Stimulated activated naive CD8-positive, alpha-beta T cell treated with anti-CD3 and anti-CD28 coated beads, Interleukin-15, amount 100 ng/mL, for 72 hours (primary cell): ENCODE measurements at regions not wholly inside any gene's neighbourhood (a gene's known extent, or its start where the extent isn't known, plus 50 kb on each side); places are given as distances from the start of the nearest gene placed in this dataset.

Experiments
- ATAC-seq: fragments of 150-1000 bp; cut with Tn5 transposase; 2 replicates; pipeline ENCODE4 v1.10.0; 2021; ENCODE audit warnings: mild to moderate bottlenecking, moderate library complexity
- DNase-seq, 2 donors: peaks; one replicate each; pipeline ENCODE4 v3.0.0; 2021 to 2022
- H3K27ac Mint-ChIP-seq, 2 donors: one replicate each; pipeline ENCODE4 v1.8.0; 2022; ENCODE audit warnings: mild to moderate bottlenecking in 2 of 2, mixed read lengths in 2 of 2, moderate library complexity in 2 of 2
- H3K27me3 Mint-ChIP-seq: one replicate; pipeline ENCODE4 v1.8.0; 2022; ENCODE audit warnings: mixed read lengths
- H3K4me1 Mint-ChIP-seq: one replicate; pipeline ENCODE4 v1.8.0; 2022; ENCODE audit warnings: mild to moderate bottlenecking, mixed read lengths
- H3K4me3 Mint-ChIP-seq, 2 donors: one replicate each; pipeline ENCODE4 v1.8.0; 2022; ENCODE audit warnings: mild to moderate bottlenecking in 2 of 2, mixed read lengths in 2 of 2, moderate library complexity in 1 of 2
- H3K9me3 Mint-ChIP-seq, 2 donors: one replicate each; pipeline ENCODE4 v1.8.0; 2022; ENCODE audit warnings: mixed read lengths in 2 of 2

DNA sequence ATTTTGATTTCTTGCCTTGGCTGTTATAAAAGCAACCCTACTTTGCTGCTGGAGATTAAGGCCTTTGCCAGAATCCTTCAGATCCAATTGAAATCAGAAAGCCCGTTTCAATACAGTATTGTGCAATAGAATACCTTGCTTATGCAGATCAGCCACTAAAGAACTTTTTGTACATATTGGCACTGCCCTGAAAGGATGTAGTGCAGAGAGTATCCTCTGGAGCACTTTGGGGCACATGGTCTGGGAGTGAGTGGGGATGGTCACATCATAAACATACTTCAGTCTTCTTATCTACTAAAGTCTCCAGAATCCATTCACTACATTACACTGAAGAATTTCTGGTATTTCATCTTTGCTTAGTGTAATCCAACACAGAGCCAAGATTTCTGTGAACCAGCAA is 189.0 kb downstream of the CENPF start:
- DNase-seq (no peak), ATAC-seq (no peak)
- Mint-ChIP-seq H3K4me1 (no peaks in the 10 kb centered on the region), H3K9me3 (no peaks in the 10 kb centered on the region), H3K27ac (no peak overlapping the region), H3K4me3 (no peak overlapping the region), H3K27me3 (no peaks in the 10 kb centered on the region)

- no peak for ATAC-seq
- no peaks in the 10 kb centered on the region for H3K27me3 Mint-ChIP-seq
- no peak for DNase-seq
- H3K4me3 Mint-ChIP-seq = no peak overlapping the region
- H3K9me3 Mint-ChIP-seq = no peaks in the 10 kb centered on the region
- H3K4me1 Mint-ChIP-seq = no peaks in the 10 kb centered on the region
- H3K27ac Mint-ChIP-seq = no peak overlapping the region
These were observed 189.7 kb downstream of the CENPF start for GRCh38 chr1:214792527-214793186.

DNA sequence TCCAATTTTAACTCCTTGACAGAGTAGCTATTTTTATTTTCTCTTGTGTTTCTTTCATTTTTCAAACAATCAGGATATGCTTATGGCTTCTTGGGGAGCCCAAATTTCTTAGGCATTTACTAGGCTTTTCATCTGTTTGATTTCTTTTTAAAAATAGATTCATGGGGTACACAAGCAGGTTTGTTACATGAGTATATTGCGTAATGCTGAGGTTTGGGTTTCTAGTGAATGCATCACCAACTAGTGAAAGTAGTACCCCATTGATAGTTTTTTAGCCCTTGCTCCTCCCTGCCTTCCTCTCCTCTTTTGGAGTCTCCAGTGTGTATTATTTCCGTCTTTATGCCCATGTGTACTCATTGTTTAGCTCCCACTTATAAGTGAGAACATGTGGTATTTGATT is 190.7 kb downstream of the CENPF start:
- ATAC-seq (no peak), DNase-seq (no peak)
- no peaks in the 10 kb centered on the region for H3K9me3 Mint-ChIP-seq
- H3K27ac Mint-ChIP-seq = no peak overlapping the region
- H3K27me3 Mint-ChIP-seq = peaks cover 3% of the 10 kb centered on the region
- H3K4me3 Mint-ChIP-seq = no peak overlapping the region
- no peaks in the 10 kb centered on the region for H3K4me1 Mint-ChIP-seq

- no peak for ATAC-seq
- no peak for DNase-seq
- Mint-ChIP-seq H3K4me1 (no peaks in the 10 kb centered on the region), H3K27ac (no peak overlapping the region), H3K4me3 (no peak overlapping the region), H3K9me3 (peaks cover 4 to 7% of the 10 kb centered on the region in 2 donors), H3K27me3 (peaks cover 7% of the 10 kb centered on the region)
These were observed 198.2 kb downstream of the CENPF start for GRCh38 chr1:214801191-214801590.

DNA sequence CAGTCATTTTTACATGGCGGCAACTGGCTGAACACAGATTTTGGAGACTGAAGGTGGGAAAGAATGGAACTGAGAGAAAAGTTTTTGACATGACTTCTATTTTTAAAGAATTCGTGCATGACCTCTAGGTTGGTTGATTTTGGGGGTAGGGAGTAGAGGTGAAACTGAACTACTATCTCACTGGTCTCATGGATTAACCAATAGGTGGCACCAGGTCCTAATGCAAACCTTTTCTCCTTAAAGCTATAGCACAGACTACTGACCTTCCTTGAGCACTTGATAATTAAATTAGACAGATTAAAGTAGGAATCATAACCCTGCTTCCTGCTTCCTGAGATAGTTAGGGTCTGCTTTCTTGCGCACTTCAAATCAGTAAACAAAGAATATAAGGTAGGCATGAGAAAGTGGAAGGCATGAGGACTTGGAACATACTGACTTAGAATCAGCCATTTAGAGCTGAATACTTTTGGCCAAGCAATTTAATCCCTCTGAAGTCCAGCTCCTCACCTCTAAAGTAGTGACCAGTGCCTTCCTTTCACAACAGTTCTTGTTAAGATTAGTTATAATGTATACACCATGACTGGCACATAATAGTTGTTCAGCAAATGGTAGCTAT is 206.0 kb downstream of the CENPF start:
- Mint-ChIP-seq H3K27ac (no peak overlapping the region), H3K27me3 (no peaks in the 10 kb centered on the region), H3K4me1 (no peaks in the 10 kb centered on the region), H3K9me3 (peaks cover 14 to 20% of the 10 kb centered on the region in 2 donors), H3K4me3 (no peak overlapping the region)
- no peak for ATAC-seq
- DNase-seq = no peak

GRCh38 chr1:214816603-214817002 is 213.6 kb downstream of the CENPF start:
- Mint-ChIP-seq H3K4me3 (no peak overlapping the region), H3K9me3 (no peaks in the 10 kb centered on the region), H3K27me3 (no peaks in the 10 kb centered on the region), H3K4me1 (no peaks in the 10 kb centered on the region), H3K27ac (no peak overlapping the region)
- no peak for ATAC-seq
- DNase-seq = no peak

DNA sequence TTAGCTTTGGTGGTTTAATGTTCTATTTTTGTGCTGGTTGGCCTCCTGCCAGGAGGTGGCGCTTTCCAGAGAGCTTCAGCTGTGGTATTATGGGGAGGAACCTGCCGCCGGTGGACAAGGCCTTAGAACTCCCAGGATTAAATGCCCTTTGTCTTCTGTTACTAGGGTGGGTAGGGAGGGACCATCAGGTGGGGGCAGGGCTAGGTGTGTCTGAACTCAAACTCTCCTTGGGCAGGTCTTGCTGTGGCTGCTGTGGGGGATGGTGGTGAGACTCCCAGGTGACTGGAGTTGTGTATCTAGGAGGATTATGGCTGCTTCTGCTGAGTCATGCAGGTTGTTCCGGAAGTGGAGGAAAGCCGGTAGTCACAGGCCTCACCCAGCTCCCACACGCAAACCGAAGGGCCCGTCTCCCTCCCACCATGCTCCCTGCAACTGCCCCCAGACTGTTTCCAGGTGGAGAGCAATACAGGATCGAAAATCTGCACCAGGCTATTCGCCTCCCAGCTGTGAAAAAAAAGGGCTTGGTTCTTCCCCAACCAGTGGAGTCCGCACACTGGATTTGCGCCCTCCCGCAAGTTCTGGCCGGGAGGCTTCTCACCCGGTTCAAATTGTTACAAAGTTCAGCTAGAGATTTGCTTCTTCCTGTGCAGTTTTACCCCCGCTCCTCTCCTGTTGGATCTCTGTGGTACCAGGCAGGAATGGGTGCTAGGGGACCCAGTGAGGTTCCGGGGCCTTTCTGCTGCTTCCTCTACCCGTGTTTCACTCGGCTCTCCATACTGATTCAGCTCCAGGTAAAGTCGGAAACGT is 220.5 kb downstream of the CENPF start:
- Mint-ChIP-seq H3K9me3 (peaks cover 6 to 19% of the 10 kb centered on the region in 2 donors), H3K27ac (no peak overlapping the region), H3K4me1 (no peaks in the 10 kb centered on the region), H3K4me3 (no peak overlapping the region), H3K27me3 (peaks cover 8% of the 10 kb centered on the region)
- no peak for ATAC-seq
- DNase-seq = no peak

DNA sequence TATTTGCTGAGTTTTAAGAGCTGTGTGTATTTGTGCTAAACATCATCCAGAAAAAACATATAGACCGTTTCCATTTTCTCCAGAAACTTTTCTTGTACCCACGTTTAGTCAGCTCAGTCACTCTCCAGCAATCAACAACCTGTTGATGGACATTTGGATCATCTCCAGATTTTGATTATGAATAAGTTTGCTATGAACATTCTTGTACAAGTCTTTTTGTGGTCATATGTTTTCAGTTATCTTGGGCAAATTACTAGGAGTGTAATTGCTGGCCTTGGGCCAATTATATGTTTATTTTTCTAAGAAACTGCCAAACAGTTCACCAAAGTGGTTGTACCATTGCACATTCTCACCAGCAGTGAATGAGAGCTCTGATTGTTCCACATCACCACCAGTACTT is 221.8 kb downstream of the CENPF start:
- Mint-ChIP-seq H3K4me1 (no peaks in the 10 kb centered on the region), H3K4me3 (no peak overlapping the region), H3K27me3 (peaks cover 8% of the 10 kb centered on the region), H3K9me3 (peaks cover 6 to 21% of the 10 kb centered on the region in 2 donors), H3K27ac (no peak overlapping the region)
- DNase-seq (no peak), ATAC-seq (no peak)

GRCh38 chr1:214826619-214827018 is 223.6 kb downstream of the CENPF start:
- Mint-ChIP-seq H3K4me3 (no peak overlapping the region), H3K9me3 (peaks cover 6 to 21% of the 10 kb centered on the region in 2 donors)

DNA sequence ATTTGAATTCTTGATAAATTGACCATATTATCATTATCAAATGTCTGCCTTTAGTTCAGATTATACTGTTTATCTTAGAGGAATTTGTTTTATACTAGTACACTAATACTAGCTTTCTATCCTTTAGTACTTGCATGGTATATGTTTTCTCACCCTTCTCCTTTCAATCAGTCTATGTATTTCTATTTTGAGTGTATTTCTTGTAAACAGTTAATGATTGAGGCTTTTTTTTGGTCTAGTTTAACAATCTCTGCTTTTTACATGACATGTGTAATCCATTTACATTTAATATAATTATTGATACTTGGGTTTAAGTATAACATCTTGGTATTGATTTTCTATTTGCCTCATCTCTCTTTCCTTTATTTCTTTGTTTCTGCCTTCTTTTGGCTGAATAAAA is 224.9 kb downstream of the CENPF start:
- no peak for DNase-seq
- Mint-ChIP-seq H3K4me1 (no peaks in the 10 kb centered on the region), H3K27ac (no peak overlapping the region), H3K4me3 (no peak overlapping the region), H3K27me3 (peaks cover 8% of the 10 kb centered on the region), H3K9me3 (peaks cover 0 to 21% of the 10 kb centered on the region in 2 donors)
- ATAC-seq = no peak

More at GRCh38 chr1:214826619-214827018, 223.6 kb downstream of the CENPF start:
- no peak for ATAC-seq
- no peaks in the 10 kb centered on the region for H3K4me1 Mint-ChIP-seq
- no peak for DNase-seq
- H3K27me3 Mint-ChIP-seq = peaks cover 8% of the 10 kb centered on the region
- peak overlapping the region in 1 of 2 donors; percentile 72 for H3K27ac Mint-ChIP-seq

DNA sequence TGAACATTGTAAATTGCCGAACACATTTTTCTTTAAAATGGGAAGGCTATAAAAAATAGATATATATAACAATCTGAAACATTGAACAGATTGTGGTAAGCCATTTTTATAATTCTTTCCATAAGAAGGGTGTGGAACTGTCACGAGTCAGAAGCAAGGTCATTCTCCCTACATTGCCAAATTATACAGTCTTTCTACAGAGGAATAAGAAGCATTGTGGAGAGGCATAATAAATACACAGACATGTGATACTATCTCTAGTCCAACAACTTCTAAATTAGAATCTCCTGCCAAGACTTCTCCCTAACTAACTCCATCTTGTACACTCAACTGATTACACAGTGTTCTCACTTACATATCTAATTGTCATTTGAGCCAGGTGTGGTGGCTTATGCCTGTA is 227.9 kb downstream of the CENPF start:
- no peaks in the 10 kb centered on the region for H3K4me1 Mint-ChIP-seq
- no peak for DNase-seq

DNA sequence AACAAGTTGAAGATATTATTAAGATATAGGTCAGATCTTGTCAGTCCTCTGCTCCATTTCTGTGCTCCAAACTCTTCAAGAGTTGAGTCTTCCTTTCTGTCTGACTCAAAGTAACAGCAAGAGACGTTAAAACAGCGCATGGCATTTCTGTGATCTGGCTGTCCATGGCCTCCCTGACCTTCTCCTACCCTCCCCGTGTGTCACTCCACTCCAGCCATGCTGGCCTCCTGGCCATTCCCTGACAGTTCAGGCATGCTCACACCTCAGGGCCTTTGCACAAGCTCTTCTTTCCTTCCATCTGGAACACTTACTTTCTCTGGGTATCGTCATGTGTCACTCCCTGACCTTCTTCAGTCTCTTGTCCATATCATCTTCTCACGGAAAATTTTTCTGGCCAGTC is 229.0 kb downstream of the CENPF start:
- no peaks in the 10 kb centered on the region for H3K27me3 Mint-ChIP-seq
- no peaks in the 10 kb centered on the region for H3K4me1 Mint-ChIP-seq
- DNase-seq (no peak), ATAC-seq (no peak)
- H3K4me3 Mint-ChIP-seq = no peak overlapping the region
- no peak overlapping the region for H3K27ac Mint-ChIP-seq
- H3K9me3 Mint-ChIP-seq = peaks cover 0 to 12% of the 10 kb centered on the region in 2 donors

More for the DNA sequence above, 227.9 kb downstream of the CENPF start:
- Mint-ChIP-seq H3K27me3 (no peaks in the 10 kb centered on the region), H3K4me3 (no peak overlapping the region), H3K27ac (no peak overlapping the region), H3K9me3 (peaks cover 0 to 12% of the 10 kb centered on the region in 2 donors)
- ATAC-seq = no peak

DNA sequence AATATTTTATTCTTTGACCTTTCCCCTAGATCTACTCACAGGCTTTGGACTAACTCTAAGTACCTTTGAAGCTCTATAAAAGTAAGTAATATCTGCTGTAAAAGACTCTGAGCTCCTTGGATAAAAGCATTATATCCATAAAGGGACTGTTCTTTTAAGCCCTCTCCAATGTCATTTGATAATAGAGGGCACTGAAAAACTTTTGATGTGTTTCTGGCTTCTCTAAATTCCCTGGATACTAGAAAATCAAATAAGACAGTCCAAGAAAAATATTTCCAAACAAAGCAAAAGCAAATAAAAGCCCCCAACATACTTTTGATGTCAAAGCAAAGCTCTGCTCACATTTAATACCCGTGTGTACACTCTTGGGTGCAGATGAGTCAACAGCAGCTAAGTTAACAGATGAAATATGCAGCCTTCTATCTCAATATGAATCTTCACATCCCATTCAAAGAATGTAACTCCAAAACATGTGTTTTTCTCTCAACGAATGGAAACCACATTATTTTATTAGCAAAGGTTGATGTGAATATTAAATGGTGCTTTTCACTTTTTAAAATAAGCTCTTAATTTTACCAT is 230.3 kb downstream of the CENPF start:
- ATAC-seq (no peak), DNase-seq (no peak)
- H3K4me1 Mint-ChIP-seq = no peaks in the 10 kb centered on the region
- no peaks in the 10 kb centered on the region for H3K27me3 Mint-ChIP-seq
- peaks cover 0 to 5% of the 10 kb centered on the region in 2 donors for H3K9me3 Mint-ChIP-seq
- no peak overlapping the region for H3K4me3 Mint-ChIP-seq
- no peak overlapping the region for H3K27ac Mint-ChIP-seq

- Mint-ChIP-seq H3K27ac (no peak overlapping the region), H3K4me3 (no peak overlapping the region), H3K27me3 (no peaks in the 10 kb centered on the region), H3K9me3 (no peaks in the 10 kb centered on the region), H3K4me1 (no peaks in the 10 kb centered on the region)
- no peak for DNase-seq
- no peak for ATAC-seq
These were observed 234.4 kb downstream of the CENPF start for GRCh38 chr1:214837376-214837775.

DNA sequence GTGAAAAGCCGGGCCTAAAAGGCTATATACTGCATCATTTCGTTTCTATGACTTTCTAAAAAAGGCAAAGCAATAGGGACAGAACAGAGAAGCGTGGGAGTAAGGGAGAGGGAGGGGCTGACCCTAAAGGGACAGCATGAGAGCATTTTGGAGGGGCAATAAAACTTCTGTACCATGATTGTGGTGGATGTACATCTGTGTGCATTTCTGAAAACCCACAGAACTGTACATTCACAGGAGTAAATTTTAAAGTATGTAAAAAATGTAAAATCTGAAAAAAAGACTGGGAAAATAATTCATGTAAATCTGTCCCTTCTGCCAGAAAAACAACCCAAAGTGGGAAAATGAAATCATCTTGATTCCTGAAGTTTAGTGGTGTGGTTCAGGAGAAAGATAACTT is 235.4 kb downstream of the CENPF start:
- DNase-seq (no peak), ATAC-seq (no peak)
- no peaks in the 10 kb centered on the region for H3K4me1 Mint-ChIP-seq
- H3K9me3 Mint-ChIP-seq = no peaks in the 10 kb centered on the region
- H3K27me3 Mint-ChIP-seq = no peaks in the 10 kb centered on the region
- no peak overlapping the region for H3K4me3 Mint-ChIP-seq
- no peak overlapping the region for H3K27ac Mint-ChIP-seq

DNA sequence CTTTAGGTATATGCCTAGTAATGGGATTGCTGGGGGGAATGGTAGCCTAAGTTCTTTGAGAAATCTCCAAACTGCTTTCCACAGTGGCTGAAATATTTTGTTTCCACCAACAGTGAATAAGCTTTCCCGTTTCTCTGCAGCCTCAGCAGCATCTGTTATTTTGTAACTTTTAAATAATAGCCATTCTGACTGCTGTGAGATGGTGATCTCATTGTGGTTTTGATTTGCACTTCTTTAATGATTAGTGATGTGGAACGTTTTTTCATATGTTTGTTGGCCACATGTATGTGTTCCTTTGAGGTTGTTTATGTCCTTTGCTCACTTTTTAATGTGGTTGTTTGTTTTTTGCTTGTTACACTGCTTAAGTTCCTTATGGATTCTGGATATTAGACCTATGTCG is 237.4 kb downstream of the CENPF start:
- peaks cover 8% of the 10 kb centered on the region for H3K27me3 Mint-ChIP-seq
- DNase-seq (no peak), ATAC-seq (no peak)
- no peaks in the 10 kb centered on the region for H3K9me3 Mint-ChIP-seq
- H3K4me3 Mint-ChIP-seq = no peak overlapping the region
- H3K27ac Mint-ChIP-seq = no peak overlapping the region
- no peaks in the 10 kb centered on the region for H3K4me1 Mint-ChIP-seq
